Endodermal cell (in vitro differentiated cells): ENCODE measurements at regions not wholly inside any gene's neighbourhood (a gene's known extent, or its start where the extent isn't known, plus 50 kb on each side); places are given as distances from the start of the nearest gene placed in this dataset.

Source experiments
- DNase-seq: peaks from one replicate; pipeline ENCODE4 v3.0.0-alpha.2; 2017
- H3K27ac ChIP-seq: 2 replicates; pipeline ENCODE4 v1.5.1; 2013; ENCODE audit warnings: mild to moderate bottlenecking, low read depth, low read length, moderate library complexity
- H3K27me3 ChIP-seq: 2 replicates; pipeline ENCODE4 v1.6.1; 2013; ENCODE audit warnings: mild to moderate bottlenecking, low read length, moderate library complexity; ENCODE audit not compliant: insufficient read depth, control insufficient read depth, poor library complexity, severe bottlenecking
- H3K36me3 ChIP-seq: 2 replicates; pipeline ENCODE4 v1.7.0; 2013; ENCODE audit warnings: mild to moderate bottlenecking, low read length, moderate library complexity; ENCODE audit not compliant: control insufficient read depth, insufficient read depth
- H3K4me1 ChIP-seq: one replicate; pipeline ENCODE4 v1.7.0; 2013; ENCODE audit warnings: low read length; ENCODE audit not compliant: control insufficient read depth, insufficient read depth
- H3K4me3 ChIP-seq: 2 replicates; pipeline ENCODE4 v1.5.1; 2013; ENCODE audit warnings: mild to moderate bottlenecking, low read length, moderate library complexity
- H3K9ac ChIP-seq: 2 replicates; pipeline ENCODE4 v1.6.1; 2013; ENCODE audit warnings: mild to moderate bottlenecking, low read length, moderate library complexity; ENCODE audit not compliant: poor library complexity, severe bottlenecking; ENCODE audit errors: extremely low read depth
- H3K9me3 ChIP-seq: 2 replicates; pipeline ENCODE4 v1.6.1; 2013; ENCODE audit warnings: mild to moderate bottlenecking, low read length, moderate library complexity; ENCODE audit not compliant: control insufficient read depth
- H3K27ac Mint-ChIP-seq: 2 replicates; pipeline ENCODE4 v1.8.0; 2020; ENCODE audit warnings: mixed read lengths
- H3K27me3 Mint-ChIP-seq: 2 replicates; pipeline ENCODE4 v1.8.0; 2021; ENCODE audit warnings: mild to moderate bottlenecking, mixed read lengths; ENCODE audit not compliant: insufficient read depth
- H3K36me3 Mint-ChIP-seq: 2 replicates; pipeline ENCODE4 v1.8.0; 2020; ENCODE audit warnings: low read depth, mixed read lengths
- H3K4me1 Mint-ChIP-seq: 2 replicates; pipeline ENCODE4 v1.8.0; 2020; ENCODE audit warnings: mixed read lengths
- H3K4me3 Mint-ChIP-seq: 2 replicates; pipeline ENCODE4 v1.8.0; 2020; ENCODE audit warnings: mild to moderate bottlenecking, moderate library complexity, mixed read lengths
- H3K9me3 Mint-ChIP-seq: 2 replicates; pipeline ENCODE4 v1.8.0; 2020; ENCODE audit warnings: mild to moderate bottlenecking, mixed read lengths
- CTCF ChIP-seq: fragments of 200-600 bp; sonication (generic); conservative IDR thresholded peaks from 2 replicates; pipeline ENCODE4 v1.5.0; 2021; ENCODE audit warnings: antibody characterized with exemption, mild to moderate bottlenecking
- WGBS, 2 experiments: methylation state at CpG; one replicate each; pipeline versions ENCODE4 v1.1.5 to v1.1.7; 2013; ENCODE audit warnings: missing lambda C conversion rate in 2 of 2, mixed read lengths in 1 of 2; ENCODE audit not compliant: insufficient coverage in 1 of 2, insufficient read length in 1 of 2; 5-methylcytosine and 5-hydroxymethylcytosine counted together

GRCh38 chr4:8689741-8690140 is 97.2 kb downstream of the CPZ start:
- H3K4me1 Mint-ChIP-seq: peaks cover 2% of the 10 kb centered on the region
- no peaks in the 10 kb centered on the region for H3K9me3 Mint-ChIP-seq
- peaks cover 58% of the 10 kb centered on the region for H3K27me3 Mint-ChIP-seq
- Histone ChIP-seq H3K4me1 (no peaks in the 10 kb centered on the region), H3K27ac (no peak overlapping the region), H3K9me3 (no peaks in the 10 kb centered on the region), H3K36me3 (no peaks in the 10 kb centered on the region), H3K9ac (no peak overlapping the region), H3K27me3 (peaks cover 47% of the 10 kb centered on the region), H3K4me3 (no peak overlapping the region)
- no peak overlapping the region for H3K4me3 Mint-ChIP-seq
- no peaks in the 10 kb centered on the region for H3K36me3 Mint-ChIP-seq
- WGBS, 2 experiments: 84 to 93% methylated on average over 4 to 8 of the region's 8 CpGs
- no peak overlapping the region for H3K27ac Mint-ChIP-seq
- no peak for TF ChIP-seq CTCF
- peak; percentile 37 for DNase-seq

GRCh38 chr4:8688908-8689445 is 96.4 kb downstream of the CPZ start:
- peaks cover 60% of the 10 kb centered on the region for H3K27me3 Mint-ChIP-seq

GRCh38 chr4:8688041-8688907 is 95.7 kb downstream of the CPZ start:
- DNase-seq: peak; percentile 93
- Mint-ChIP-seq H3K9me3 (no peaks in the 10 kb centered on the region), H3K36me3 (no peaks in the 10 kb centered on the region), H3K4me3 (no peak overlapping the region), H3K27me3 (peaks cover 56% of the 10 kb centered on the region), H3K27ac (no peak overlapping the region), H3K4me1 (peaks cover 2% of the 10 kb centered on the region)
- peaks cover 57% of the 10 kb centered on the region for H3K27me3 ChIP-seq
- TF ChIP-seq CTCF: peak; percentile 99
- no peak overlapping the region for H3K9ac ChIP-seq
- H3K36me3 ChIP-seq: no peaks in the 10 kb centered on the region
- H3K4me3 ChIP-seq: no peak overlapping the region
- no peaks in the 10 kb centered on the region for H3K9me3 ChIP-seq
- H3K4me1 ChIP-seq: no peaks in the 10 kb centered on the region
- 36 to 42% methylated on average over 12 to 41 of the region's 41 CpGs for WGBS, 2 experiments
- H3K27ac ChIP-seq: no peak overlapping the region

More at GRCh38 chr4:8688908-8689445, 96.4 kb downstream of the CPZ start:
- Mint-ChIP-seq H3K27ac (no peak overlapping the region), H3K9me3 (no peaks in the 10 kb centered on the region), H3K4me3 (no peak overlapping the region), H3K36me3 (no peaks in the 10 kb centered on the region), H3K4me1 (peaks cover 2% of the 10 kb centered on the region)
- H3K27ac ChIP-seq: no peak overlapping the region
- H3K4me3 ChIP-seq: no peak overlapping the region
- H3K36me3 ChIP-seq: no peaks in the 10 kb centered on the region
- no peak overlapping the region for H3K9ac ChIP-seq
- no peak for TF ChIP-seq CTCF
- no peaks in the 10 kb centered on the region for H3K4me1 ChIP-seq
- H3K27me3 ChIP-seq: peaks cover 54% of the 10 kb centered on the region
- 82 to 89% methylated on average over 11 to 19 of the region's 19 CpGs for WGBS, 2 experiments
- DNase-seq: no peak
- no peaks in the 10 kb centered on the region for H3K9me3 ChIP-seq
